ENCODE measurements at regions not wholly inside any gene's neighbourhood (a gene's known extent, or its start where the extent isn't known, plus 50 kb on each side); places are given as distances from the start of the nearest gene placed in this dataset.

- TF ChIP-seq CTCF (IDR thresholded peaks at IDR 0.05; ENCODE audit: borderline replicate concordance, insufficient read depth, low read depth, low read length), result no peak
- H3K4me3 ChIP-seq (ENCODE audit: low read depth, low read length), result no peak overlapping the region
Observed at GRCh38 chr3:105958237-105959000, 89.6 kb upstream of the CBLB start.

- no peak overlapping the region for H3K4me3 ChIP-seq (ENCODE audit: low read depth, low read length)
- no peak for TF ChIP-seq CTCF (IDR thresholded peaks at IDR 0.05; ENCODE audit: borderline replicate concordance, insufficient read depth, low read depth, low read length)
Observed at GRCh38 chr3:105959851-105960250, 91.0 kb upstream of the CBLB start.

GRCh38 chr3:105960381-105960780 is 91.6 kb upstream of the CBLB start:
- TF ChIP-seq CTCF (IDR thresholded peaks at IDR 0.05; ENCODE audit: borderline replicate concordance, insufficient read depth, low read depth, low read length), result no peak
- H3K4me3 ChIP-seq (ENCODE audit: low read depth, low read length), result no peak overlapping the region

- no peak for TF ChIP-seq CTCF (IDR thresholded peaks at IDR 0.05; ENCODE audit: borderline replicate concordance, insufficient read depth, low read depth, low read length)
- no peak overlapping the region for H3K4me3 ChIP-seq (ENCODE audit: low read depth, low read length)
Observed at GRCh38 chr3:105963161-105963560, 94.3 kb upstream of the CBLB start.

- TF ChIP-seq CTCF (IDR thresholded peaks at IDR 0.05; ENCODE audit: borderline replicate concordance, insufficient read depth, low read depth, low read length), result no peak
- H3K4me3 ChIP-seq (ENCODE audit: low read depth, low read length), result no peak overlapping the region
Observed at GRCh38 chr3:105965384-105965783, 96.6 kb upstream of the CBLB start.

- no peak for TF ChIP-seq CTCF (IDR thresholded peaks at IDR 0.05; ENCODE audit: borderline replicate concordance, insufficient read depth, low read depth, low read length)
- no peak overlapping the region for H3K4me3 ChIP-seq (ENCODE audit: low read depth, low read length)
Observed at GRCh38 chr3:105967117-105967516, 98.3 kb upstream of the CBLB start.

- TF ChIP-seq CTCF (IDR thresholded peaks at IDR 0.05; ENCODE audit: borderline replicate concordance, insufficient read depth, low read depth, low read length), result no peak
Observed at GRCh38 chr3:105970283-105970682, 101.5 kb upstream of the CBLB start.

More at GRCh38 chr3:105970283-105970682, 101.5 kb upstream of the CBLB start:
- no peak overlapping the region for H3K4me3 ChIP-seq (ENCODE audit: low read depth, low read length)
